ENCODE measurements at regions not wholly inside any gene's neighbourhood (a gene's known extent, or its start where the extent isn't known, plus 50 kb on each side); places are given as distances from the start of the nearest gene placed in this dataset.

DNA sequence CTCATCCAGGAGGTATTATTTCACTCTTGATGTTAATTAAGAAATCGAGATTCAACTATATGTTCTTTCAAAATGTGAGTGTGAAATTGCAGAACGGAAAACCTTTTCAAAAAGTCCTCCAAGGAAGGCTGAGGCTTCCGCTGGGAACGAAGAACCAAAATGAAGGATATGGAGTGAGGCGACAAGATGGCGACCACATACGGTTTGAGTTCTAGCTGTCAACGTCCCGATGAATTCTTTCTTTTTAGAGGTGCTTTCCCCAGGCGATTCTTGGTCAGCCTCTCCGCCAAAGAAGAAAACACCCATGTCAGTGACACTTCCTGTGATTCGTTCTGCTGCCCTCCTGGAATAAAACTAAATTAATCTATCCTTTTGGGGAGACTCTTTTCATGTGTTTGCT lies 78.3 kb upstream of the ADAMTS16 start:
- no peaks in the 10 kb centered on the region for H3K36me3 ChIP-seq (ENCODE audit: control insufficient read depth in 1 of 2, insufficient read depth in 2 of 2, low read length in 1 of 2)
- intact Hi-C loops (cut with DNase I): no loop called here
- H3K27me3 ChIP-seq (ENCODE audit: control insufficient read depth in 1 of 2, insufficient read depth in 2 of 2, low read length in 1 of 2): no peaks in the 10 kb centered on the region
- no peak overlapping the region for H3K27ac ChIP-seq (ENCODE audit: low read depth in 1 of 2, low read length in 2 of 2)
- no peak overlapping the region for H3K4me3 ChIP-seq (ENCODE audit: low read length in 2 of 2)
- 85 to 86% methylated on average over 12 of the region's 12 CpGs for WGBS, 2 donors
- DNase-seq: no peak
- no peaks in the 10 kb centered on the region for H3K9me3 ChIP-seq (ENCODE audit: control insufficient read depth, low read length)
- no peak for ATAC-seq (ENCODE audit: low FRiP score)
- no peaks in the 10 kb centered on the region for H3K4me1 ChIP-seq (ENCODE audit: control insufficient read depth in 1 of 2, insufficient read depth in 2 of 2, low read length in 2 of 2)

DNA sequence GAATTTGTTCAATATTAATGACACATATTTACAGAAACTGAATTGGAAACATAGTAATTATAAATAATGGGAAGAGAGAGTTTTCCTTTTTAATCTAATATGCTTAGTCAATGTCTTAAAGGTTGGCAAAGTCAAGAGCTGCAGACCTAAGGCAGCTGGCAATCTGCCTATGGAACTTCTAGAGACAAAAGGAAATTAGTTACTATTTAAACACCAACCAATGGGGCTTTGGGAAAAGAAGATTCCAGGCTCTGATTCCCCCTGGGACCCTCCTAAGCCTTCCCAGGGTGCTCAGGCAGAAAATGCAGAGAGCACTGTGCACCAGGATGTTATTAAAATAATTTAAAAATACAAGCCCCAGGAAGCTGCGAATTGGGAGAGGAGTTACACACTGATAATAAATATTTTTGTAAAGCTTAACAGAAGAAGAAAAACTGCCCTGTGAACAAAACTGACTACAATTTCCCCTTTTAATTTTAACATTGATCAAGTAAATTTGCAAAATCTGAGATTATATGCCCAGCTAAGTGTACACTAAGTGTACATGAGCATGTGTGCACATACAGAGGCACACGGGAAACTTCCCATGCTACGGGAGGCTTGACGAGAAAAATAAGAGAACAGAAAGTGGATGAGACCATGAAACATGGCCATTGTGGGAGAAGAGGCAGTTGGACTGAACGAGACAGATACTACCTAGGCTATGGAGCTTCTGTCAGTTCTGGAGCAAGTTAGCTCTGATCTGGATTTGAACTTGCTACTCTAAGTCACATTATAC lies 77.4 kb upstream of the ADAMTS16 start:
- H3K27me3 ChIP-seq (ENCODE audit: control insufficient read depth in 1 of 2, insufficient read depth in 2 of 2, low read length in 1 of 2): no peaks in the 10 kb centered on the region
- ATAC-seq (ENCODE audit: low FRiP score) (no peak), DNase-seq (no peak)
- no peaks in the 10 kb centered on the region for H3K36me3 ChIP-seq (ENCODE audit: control insufficient read depth in 1 of 2, insufficient read depth in 2 of 2, low read length in 1 of 2)
- no peaks in the 10 kb centered on the region for H3K4me1 ChIP-seq (ENCODE audit: control insufficient read depth in 1 of 2, insufficient read depth in 2 of 2, low read length in 2 of 2)
- H3K4me3 ChIP-seq (ENCODE audit: low read length in 2 of 2): no peak overlapping the region
- H3K9me3 ChIP-seq (ENCODE audit: control insufficient read depth, low read length): no peaks in the 10 kb centered on the region
- 60 to 61% methylated on average over 5 of the region's 5 CpGs for WGBS, 2 donors
- no peak overlapping the region for H3K27ac ChIP-seq (ENCODE audit: low read depth in 1 of 2, low read length in 2 of 2)
- intact Hi-C loops (cut with DNase I): no loop called here

DNA sequence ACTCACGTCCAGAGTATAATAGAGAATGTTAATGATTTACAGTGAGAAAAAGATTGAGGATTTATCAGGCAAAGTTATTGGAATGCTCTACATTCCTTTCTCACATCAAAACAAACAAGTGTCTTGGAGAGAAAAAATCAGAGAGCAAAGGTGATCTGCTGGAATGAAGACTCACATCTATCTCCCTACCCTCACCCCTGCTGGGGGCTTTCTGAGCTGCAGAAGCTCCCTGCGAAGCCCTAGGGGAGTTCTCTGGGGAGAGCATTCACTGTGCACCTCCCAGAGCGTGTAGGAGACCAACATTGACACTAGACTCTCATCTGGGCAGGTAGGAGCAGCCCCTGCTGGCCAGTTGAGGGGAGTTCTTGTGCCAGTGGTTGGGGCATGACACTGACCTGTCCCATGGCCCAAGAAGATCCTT lies 76.6 kb upstream of the ADAMTS16 start:
- Histone ChIP-seq H3K4me3 (ENCODE audit: low read length in 2 of 2) (no peak overlapping the region), H3K27ac (ENCODE audit: low read depth in 1 of 2, low read length in 2 of 2) (no peak overlapping the region), H3K4me1 (ENCODE audit: control insufficient read depth in 1 of 2, insufficient read depth in 2 of 2, low read length in 2 of 2) (no peaks in the 10 kb centered on the region), H3K36me3 (ENCODE audit: control insufficient read depth in 1 of 2, insufficient read depth in 2 of 2, low read length in 1 of 2) (no peaks in the 10 kb centered on the region), H3K9me3 (ENCODE audit: control insufficient read depth, low read length) (no peaks in the 10 kb centered on the region), H3K27me3 (ENCODE audit: control insufficient read depth in 1 of 2, insufficient read depth in 2 of 2, low read length in 1 of 2) (no peaks in the 10 kb centered on the region)
- WGBS, 2 donors: 52 to 65% methylated on average over 3 of the region's 3 CpGs
- DNase-seq: no peak
- ATAC-seq (ENCODE audit: low FRiP score): peak; percentile 26
- intact Hi-C loops (cut with DNase I): no loop called here

DNA sequence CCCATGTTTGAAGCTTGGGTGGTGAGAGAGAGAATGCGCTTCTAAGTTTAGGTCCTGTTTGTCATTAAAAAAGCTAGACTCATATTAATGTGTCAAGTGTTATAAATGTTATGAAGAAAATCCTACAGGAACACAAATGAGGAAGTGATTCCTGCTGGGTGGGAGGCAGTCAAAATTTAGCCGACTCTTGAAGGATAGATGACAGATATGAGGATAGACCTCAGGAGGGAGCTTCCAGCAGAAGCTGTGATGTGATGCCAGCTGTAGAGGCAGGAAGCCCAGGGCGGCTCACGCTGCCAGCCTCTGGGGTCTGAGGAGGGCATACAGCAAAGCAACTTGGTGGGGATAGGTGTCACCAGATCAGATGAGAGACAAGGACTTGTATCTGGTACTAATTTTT lies 74.7 kb upstream of the ADAMTS16 start:
- Histone ChIP-seq H3K9me3 (ENCODE audit: control insufficient read depth, low read length) (no peaks in the 10 kb centered on the region), H3K4me3 (ENCODE audit: low read length in 2 of 2) (no peak overlapping the region), H3K4me1 (ENCODE audit: control insufficient read depth in 1 of 2, insufficient read depth in 2 of 2, low read length in 2 of 2) (no peaks in the 10 kb centered on the region), H3K27me3 (ENCODE audit: control insufficient read depth in 1 of 2, insufficient read depth in 2 of 2, low read length in 1 of 2) (no peaks in the 10 kb centered on the region), H3K27ac (ENCODE audit: low read depth in 1 of 2, low read length in 2 of 2) (no peak overlapping the region), H3K36me3 (ENCODE audit: control insufficient read depth in 1 of 2, insufficient read depth in 2 of 2, low read length in 1 of 2) (no peaks in the 10 kb centered on the region)
- DNase-seq (no peak), ATAC-seq (ENCODE audit: low FRiP score) (no peak)
- intact Hi-C loops (cut with DNase I): no loop called here
- WGBS, 2 donors: 81 to 84% methylated on average over 4 of the region's 4 CpGs

DNA sequence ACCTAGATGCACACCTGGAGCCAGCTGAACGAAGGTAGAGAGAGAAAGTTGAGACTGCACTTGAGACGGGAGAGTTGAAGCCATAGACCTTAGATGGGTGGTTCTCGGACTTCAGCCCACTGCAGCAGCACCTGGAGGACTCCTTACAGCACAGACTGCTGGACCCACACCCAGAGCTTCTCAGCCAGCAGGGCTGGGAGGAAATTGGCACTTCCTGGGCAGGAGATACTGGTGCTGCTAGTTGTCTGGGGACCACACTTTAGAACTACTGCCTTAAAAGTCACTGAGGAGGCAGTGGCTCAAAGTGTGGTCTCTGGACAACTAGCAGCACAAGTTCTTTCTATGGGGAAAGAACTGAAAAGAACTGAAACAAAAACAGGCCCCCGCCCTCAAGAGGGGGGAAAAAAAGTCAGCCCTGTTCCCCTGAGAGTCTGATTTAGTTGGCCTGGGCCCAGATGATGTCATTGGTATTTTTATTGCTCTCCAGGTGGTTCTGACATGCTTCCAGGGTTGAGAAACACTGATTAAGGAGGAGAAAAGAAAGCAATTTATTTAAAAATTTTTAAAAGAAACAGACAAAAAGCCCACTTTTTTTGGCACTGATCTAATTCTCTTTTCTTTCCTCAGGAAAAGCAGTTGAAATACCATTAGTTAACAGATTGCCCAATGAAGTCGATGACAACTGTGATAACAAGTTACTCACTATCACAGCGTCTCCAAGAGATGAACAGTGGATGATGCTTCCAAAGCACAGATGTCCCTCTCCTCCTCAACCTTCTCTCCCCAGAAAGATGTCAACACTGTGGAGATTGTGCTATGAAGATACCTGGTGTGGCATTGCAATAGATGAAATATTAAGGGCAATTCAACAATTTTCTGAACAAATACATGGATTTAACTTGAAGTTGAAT lies 73.6 kb upstream of the ADAMTS16 start:
- intact Hi-C loops (cut with DNase I): no loop called here

DNA sequence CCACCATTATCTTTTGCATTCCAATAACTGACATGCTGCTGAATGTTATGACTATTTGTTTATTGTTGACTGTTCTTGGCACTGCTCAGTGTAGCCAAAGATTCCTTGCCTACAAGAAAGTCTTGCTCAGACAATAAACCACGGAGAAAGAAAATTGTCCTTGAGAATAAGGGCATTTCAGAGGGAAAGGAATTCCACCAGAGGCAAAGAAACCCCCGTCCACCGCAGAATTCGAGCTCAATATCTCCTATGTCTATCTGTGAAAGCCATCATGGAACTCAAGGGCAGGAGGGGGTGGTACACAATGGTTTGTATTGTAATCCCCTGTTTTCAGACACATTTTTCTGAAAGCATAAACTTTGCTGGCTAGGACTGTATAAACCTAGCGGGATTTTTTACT lies 70.3 kb upstream of the ADAMTS16 start:
- WGBS, 2 donors: 61 to 76% methylated on average over 5 of the region's 5 CpGs
- intact Hi-C loops (cut with DNase I): no loop called here
- ATAC-seq (ENCODE audit: low FRiP score) (no peak), DNase-seq (no peak)
- no peak overlapping the region for H3K4me3 ChIP-seq (ENCODE audit: low read length in 2 of 2)
- no peak overlapping the region for H3K27ac ChIP-seq (ENCODE audit: low read depth in 1 of 2, low read length in 2 of 2)
- no peaks in the 10 kb centered on the region for H3K4me1 ChIP-seq (ENCODE audit: control insufficient read depth in 1 of 2, insufficient read depth in 2 of 2, low read length in 2 of 2)
- no peaks in the 10 kb centered on the region for H3K9me3 ChIP-seq (ENCODE audit: control insufficient read depth, low read length)
- H3K36me3 ChIP-seq (ENCODE audit: control insufficient read depth in 1 of 2, insufficient read depth in 2 of 2, low read length in 1 of 2): no peaks in the 10 kb centered on the region
- no peaks in the 10 kb centered on the region for H3K27me3 ChIP-seq (ENCODE audit: control insufficient read depth in 1 of 2, insufficient read depth in 2 of 2, low read length in 1 of 2)

More for the DNA sequence above, 73.6 kb upstream of the ADAMTS16 start:
- Histone ChIP-seq H3K27me3 (ENCODE audit: control insufficient read depth in 1 of 2, insufficient read depth in 2 of 2, low read length in 1 of 2) (no peaks in the 10 kb centered on the region), H3K27ac (ENCODE audit: low read depth in 1 of 2, low read length in 2 of 2) (no peak overlapping the region), H3K9me3 (ENCODE audit: control insufficient read depth, low read length) (no peaks in the 10 kb centered on the region), H3K36me3 (ENCODE audit: control insufficient read depth in 1 of 2, insufficient read depth in 2 of 2, low read length in 1 of 2) (no peaks in the 10 kb centered on the region), H3K4me1 (ENCODE audit: control insufficient read depth in 1 of 2, insufficient read depth in 2 of 2, low read length in 2 of 2) (no peaks in the 10 kb centered on the region), H3K4me3 (ENCODE audit: low read length in 2 of 2) (no peak overlapping the region)
- WGBS, 2 donors: 33 to 34% methylated on average over 6 of the region's 6 CpGs
- DNase-seq (no peak), ATAC-seq (ENCODE audit: low FRiP score) (no peak)

DNA sequence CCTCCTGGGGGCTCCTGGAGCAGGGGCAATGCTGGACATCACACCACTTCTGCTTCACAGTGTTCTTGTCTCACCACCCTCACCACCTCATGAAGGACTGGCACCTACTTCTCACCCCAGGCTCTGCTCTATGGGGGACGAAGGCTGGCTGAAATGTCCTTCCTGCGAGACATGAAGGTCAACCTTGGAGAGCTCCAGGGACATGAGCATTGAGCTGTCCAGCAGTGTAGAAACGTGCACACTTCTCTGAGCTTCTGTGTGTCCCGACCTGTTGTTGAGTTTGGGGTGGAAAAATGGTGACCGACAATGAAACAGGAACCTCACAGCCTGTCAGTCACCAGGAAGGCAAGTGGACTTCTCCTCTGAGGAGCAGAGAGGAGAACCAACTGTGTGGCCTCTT lies 68.6 kb upstream of the ADAMTS16 start:
- Histone ChIP-seq H3K9me3 (ENCODE audit: control insufficient read depth, low read length) (no peaks in the 10 kb centered on the region), H3K27ac (ENCODE audit: low read depth in 1 of 2, low read length in 2 of 2) (no peak overlapping the region), H3K27me3 (ENCODE audit: control insufficient read depth in 1 of 2, insufficient read depth in 2 of 2, low read length in 1 of 2) (no peaks in the 10 kb centered on the region), H3K4me3 (ENCODE audit: low read length in 2 of 2) (no peak overlapping the region), H3K4me1 (ENCODE audit: control insufficient read depth in 1 of 2, insufficient read depth in 2 of 2, low read length in 2 of 2) (no peaks in the 10 kb centered on the region), H3K36me3 (ENCODE audit: control insufficient read depth in 1 of 2, insufficient read depth in 2 of 2, low read length in 1 of 2) (no peaks in the 10 kb centered on the region)
- WGBS, 2 donors: 72 to 83% methylated on average over 5 of the region's 5 CpGs
- DNase-seq (no peak), ATAC-seq (ENCODE audit: low FRiP score) (no peak)
- intact Hi-C loops (cut with DNase I): no loop called here

DNA sequence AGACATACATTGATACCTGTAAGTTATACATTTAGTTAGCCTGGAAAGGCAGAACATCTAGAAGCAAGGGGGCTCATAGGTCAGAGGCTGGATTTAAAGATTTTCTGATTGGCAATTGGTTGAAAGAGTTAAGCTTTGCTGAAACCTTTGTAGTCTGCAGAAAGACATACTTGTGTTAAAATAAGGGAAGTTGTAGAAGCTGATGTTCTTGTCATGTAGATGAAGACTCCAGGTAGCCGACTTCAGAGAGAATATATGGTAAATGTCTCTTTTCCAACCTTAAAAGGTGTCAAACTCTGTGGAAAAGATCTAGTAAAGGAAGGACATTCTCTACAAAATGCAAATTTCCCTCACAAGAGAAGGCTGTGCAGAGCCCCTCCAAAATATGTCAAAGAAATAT lies 62.9 kb upstream of the ADAMTS16 start:
- DNase-seq (no peak), ATAC-seq (ENCODE audit: low FRiP score) (no peak)
- no peaks in the 10 kb centered on the region for H3K4me1 ChIP-seq (ENCODE audit: control insufficient read depth in 1 of 2, insufficient read depth in 2 of 2, low read length in 2 of 2)
- no peak overlapping the region for H3K4me3 ChIP-seq (ENCODE audit: low read length in 2 of 2)
- intact Hi-C loops (cut with DNase I): no loop called here
- 52 to 56% methylated on average over 1 of the region's 1 CpG for WGBS, 2 donors
- no peaks in the 10 kb centered on the region for H3K9me3 ChIP-seq (ENCODE audit: control insufficient read depth, low read length)
- no peaks in the 10 kb centered on the region for H3K36me3 ChIP-seq (ENCODE audit: control insufficient read depth in 1 of 2, insufficient read depth in 2 of 2, low read length in 1 of 2)
- peaks cover 0 to 1% of the 10 kb centered on the region in 2 donors for H3K27me3 ChIP-seq (ENCODE audit: control insufficient read depth in 1 of 2, insufficient read depth in 2 of 2, low read length in 1 of 2)
- H3K27ac ChIP-seq (ENCODE audit: low read depth in 1 of 2, low read length in 2 of 2): no peak overlapping the region
